PC-3 (cell line): ENCODE measurements at regions not wholly inside any gene's neighbourhood (a gene's known extent, or its start where the extent isn't known, plus 50 kb on each side); places are given as distances from the start of the nearest gene placed in this dataset.
A peak's percentile ranks its signal among the peaks of the same experiment; 100 is the strongest.
"Not testable (repeated sequence)": the region's sequence is repeated elsewhere in the genome, so short reads cannot be mapped to it uniquely, and the experiment has no call there.

Experiments used
- ATAC-seq: fragments of 200-7000 bp; cut with Tn5 transposase; 2 replicates; pipeline ENCODE4 v1.9.1; 2020; ENCODE audit warnings: mild to moderate bottlenecking, moderate library complexity
- BruUV-seq: library from RNA; stranded (reverse); fragments of 400-500 nt; replicated peaks from 2 replicates; lab custom pipeline; 2021; lab: Mats Ljungman, UMichigan
- CTCF ChIA-PET: fragments of 300-600 bp; sonication (Branson Sonifier 250); formaldehyde crosslinking; loops from one replicate; lab custom pipeline; 2022; ENCODE audit warnings: antibody characterized with exemption; lab: Charles Lee
- POLR2A ChIA-PET: fragments of 300-600 bp; sonication (Branson Sonifier 250); formaldehyde crosslinking; loops from one replicate; lab custom pipeline; 2022; ENCODE audit warnings: antibody characterized with exemption; ENCODE audit not compliant: unreplicated experiment; lab: Charles Lee
- DNase-seq: peaks from one replicate; pipeline ENCODE4 v3.0.0-alpha.2; 2015
- H2AFZ ChIP-seq: fragments of 300-600 bp; sonication (generic); 2 replicates; pipeline ENCODE4 v1.6.0; 2016; ENCODE audit warnings: antibody characterized with exemption, low read length
- H3F3A ChIP-seq: fragments of 300-600 bp; sonication (generic); one replicate; pipeline ENCODE4 v1.6.0; 2017; ENCODE audit warnings: antibody characterized with exemption, low read length, control low read depth, mild to moderate bottlenecking; ENCODE audit not compliant: unreplicated experiment
- H3K27ac ChIP-seq: fragments of 300-600 bp; sonication (generic); 2 replicates; pipeline ENCODE4 v1.5.1; 2016; ENCODE audit warnings: mild to moderate bottlenecking, low read length
- H3K27me3 ChIP-seq: fragments of 300-600 bp; sonication (generic); 2 replicates; pipeline ENCODE4 v1.6.1; 2016; ENCODE audit warnings: low read length, mixed read lengths
- H3K36me3 ChIP-seq: fragments of 300-600 bp; sonication (generic); 2 replicates; pipeline ENCODE4 v1.6.1; 2016; ENCODE audit warnings: low read depth, mixed run types, low read length, mixed read lengths
- H3K4me1 ChIP-seq: fragments of 300-600 bp; sonication (generic); 2 replicates; pipeline ENCODE4 v1.5.1; 2016; ENCODE audit warnings: low read length; ENCODE audit not compliant: insufficient read depth
- H3K4me2 ChIP-seq: fragments of 300-600 bp; sonication (generic); 2 replicates; pipeline ENCODE4 v1.6.0; 2016; ENCODE audit warnings: low read length
- H3K4me3 ChIP-seq: fragments of 300-600 bp; sonication (generic); 2 replicates; pipeline ENCODE4 v1.5.1; 2016; ENCODE audit warnings: mild to moderate bottlenecking, low read length, mixed read lengths
- H3K79me2 ChIP-seq: fragments of 300-600 bp; sonication (generic); 2 replicates; pipeline ENCODE4 v1.6.1; 2017; ENCODE audit warnings: low read length, mixed read lengths
- H3K9ac ChIP-seq: fragments of 300-600 bp; sonication (generic); 2 replicates; pipeline ENCODE4 v1.6.0; 2016; ENCODE audit warnings: mild to moderate bottlenecking, low read length
- H3K9me2 ChIP-seq: fragments of 300-600 bp; sonication (generic); replicated peaks from 2 replicates; pipeline ENCODE4 v1.6.1; 2016; ENCODE audit warnings: mixed run types, low read length, mixed read lengths
- H3K9me3 ChIP-seq: fragments of 300-600 bp; sonication (generic); 2 replicates; pipeline ENCODE4 v1.6.1; 2016; ENCODE audit warnings: low read length, mixed read lengths
- H4K20me1 ChIP-seq: fragments of 300-600 bp; sonication (generic); 2 replicates; pipeline ENCODE4 v1.6.1; 2016; ENCODE audit warnings: low read length, mixed read lengths
- EZH2 ChIP-seq: fragments of 300-600 bp; sonication (generic); IDR thresholded peaks from one replicate; pipeline ENCODE4 v1.6.1; 2017; ENCODE audit warnings: antibody characterized with exemption, mild to moderate bottlenecking, low read length; ENCODE audit not compliant: unreplicated experiment
- EZH2phosphoT487 ChIP-seq: fragments of 300-600 bp; sonication (generic); IDR thresholded peaks from 2 replicates; pipeline ENCODE4 v1.6.1; 2018; ENCODE audit warnings: mild to moderate bottlenecking, antibody characterized with exemption, low read length, borderline replicate concordance
- intact Hi-C: fragments of 100-400 bp; cut with micrococcal nuclease; formaldehyde crosslinking; loops from 2 replicates; pipeline ENCODE4 v1.9.0; 2023
- TF ChIP-seq, protein P1 (sequence below): fragments of 300-600 bp; sonication (generic); conservative IDR thresholded peaks from 2 replicates; pipeline ENCODE4 v1.5.1; 2017; ENCODE audit warnings: antibody characterized with exemption, low read depth, mild to moderate bottlenecking, low read length

DNA sequence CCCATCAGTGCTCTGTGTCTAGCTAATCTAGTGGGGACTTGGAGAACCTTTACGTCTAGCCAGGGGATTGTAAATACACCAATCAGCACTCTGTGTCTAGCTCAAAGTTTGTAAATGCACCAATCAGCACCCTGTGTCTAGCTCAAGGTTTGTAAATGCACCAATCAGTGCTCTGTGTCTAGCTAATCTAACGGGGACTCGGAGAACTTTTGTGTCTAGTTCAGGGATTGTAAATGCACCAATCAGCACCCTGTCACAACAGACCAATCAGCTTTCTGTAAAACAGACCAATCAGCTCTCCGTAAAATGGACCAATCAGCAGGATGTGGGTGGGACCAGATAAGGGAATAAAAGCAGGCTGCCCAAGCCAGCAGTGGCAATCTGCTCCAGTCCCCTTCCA lies 268.3 kb upstream of the MKLN1 start:
- H3K9me3 ChIP-seq, POLR2A ChIA-PET, CTCF ChIA-PET, H3K9ac ChIP-seq, H3K36me3 ChIP-seq, H3K4me1 ChIP-seq, H3K4me2 ChIP-seq, H3F3A ChIP-seq, DNase-seq, H3K79me2 ChIP-seq, H3K9me2 ChIP-seq, BruUV-seq, H3K27me3 ChIP-seq, H2AFZ ChIP-seq, intact Hi-C loops, H4K20me1 ChIP-seq, H3K27ac ChIP-seq, ATAC-seq, H3K4me3 ChIP-seq: not testable (repeated sequence)

DNA sequence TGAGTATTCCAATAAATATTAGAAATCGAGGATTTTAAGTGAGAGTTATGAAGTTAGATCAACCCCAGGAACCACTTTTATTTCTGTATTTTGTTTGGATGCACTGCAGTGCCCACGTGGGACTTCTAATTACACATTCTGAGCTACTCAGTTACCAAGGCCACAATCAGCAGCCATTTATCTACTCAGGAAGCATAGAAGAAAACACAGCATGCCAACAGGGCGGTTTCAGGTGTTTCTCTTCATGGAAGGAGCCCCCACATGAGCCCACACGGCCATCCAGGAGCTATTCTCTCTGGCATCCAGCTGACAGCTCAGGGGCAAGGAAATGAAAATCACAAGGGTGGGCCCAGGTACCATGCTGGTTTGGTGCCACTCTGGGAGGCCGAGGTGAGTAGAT lies 266.5 kb upstream of the MKLN1 start:
- Histone ChIP-seq H3K27me3 (no peaks in the 10 kb centered on the region), H3F3A (no peaks in the 10 kb centered on the region), H3K4me1 (no peaks in the 10 kb centered on the region), H3K27ac (no peak overlapping the region), H3K36me3 (no peaks in the 10 kb centered on the region; the same call in 1 of the 2 replicates), H4K20me1 (no peaks in the 10 kb centered on the region), H3K79me2 (peaks cover 10% of the 10 kb centered on the region; the same call in 1 of the 2 replicates), H3K4me3 (no peak overlapping the region), H3K9me2 (no peaks in the 10 kb centered on the region), H2AFZ (no peak overlapping the region), H3K9me3 (no peaks in the 10 kb centered on the region), H3K4me2 (no peak overlapping the region), H3K9ac (no peak overlapping the region)
- ChIA-PET CTCF (no interaction called here), POLR2A (no interaction called here)
- intact Hi-C loops, result no loop called here
- TF ChIP-seq EZH2phosphoT487, result no peak
- ATAC-seq, result no peak
- no peak for DNase-seq
- no TSS peak for BruUV-seq

DNA sequence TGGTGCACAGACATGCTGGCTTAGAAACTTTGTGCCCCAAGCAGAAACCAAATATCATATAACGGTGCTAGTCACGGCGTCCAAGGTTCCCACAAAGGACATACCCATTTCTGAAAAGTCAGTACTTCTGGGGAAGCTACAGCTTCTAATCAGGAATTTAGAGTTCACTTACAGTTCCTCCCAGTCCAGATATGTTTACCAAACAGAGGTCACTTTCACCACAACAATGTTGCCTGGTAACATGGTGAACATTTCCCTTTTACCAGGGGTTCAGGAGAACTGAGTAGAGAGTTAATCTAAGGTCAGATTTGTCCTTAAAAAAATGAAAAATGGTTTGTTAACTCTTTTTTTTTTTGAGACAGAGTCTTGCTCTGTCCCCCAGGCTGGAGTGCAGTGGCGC lies 265.9 kb upstream of the MKLN1 start:
- BruUV-seq, result no TSS peak
- DNase-seq (no peak), ATAC-seq (no peak)
- Histone ChIP-seq H3K36me3 (no peaks in the 10 kb centered on the region; the same call in 1 of the 2 replicates), H4K20me1 (no peaks in the 10 kb centered on the region), H3F3A (no peaks in the 10 kb centered on the region), H2AFZ (no peak overlapping the region), H3K4me3 (no peak overlapping the region), H3K9me3 (no peaks in the 10 kb centered on the region), H3K9me2 (no peaks in the 10 kb centered on the region), H3K79me2 (peaks cover 10% of the 10 kb centered on the region; the same call in 1 of the 2 replicates), H3K4me1 (peaks cover 3% of the 10 kb centered on the region; the same call in 1 of the 2 replicates), H3K9ac (no peak overlapping the region), H3K27ac (no peak overlapping the region), H3K27me3 (no peaks in the 10 kb centered on the region), H3K4me2 (no peak overlapping the region)
- intact Hi-C loops, result no loop called here
- ChIA-PET POLR2A (no interaction called here), CTCF (no interaction called here)
- TF ChIP-seq, protein P1, sequence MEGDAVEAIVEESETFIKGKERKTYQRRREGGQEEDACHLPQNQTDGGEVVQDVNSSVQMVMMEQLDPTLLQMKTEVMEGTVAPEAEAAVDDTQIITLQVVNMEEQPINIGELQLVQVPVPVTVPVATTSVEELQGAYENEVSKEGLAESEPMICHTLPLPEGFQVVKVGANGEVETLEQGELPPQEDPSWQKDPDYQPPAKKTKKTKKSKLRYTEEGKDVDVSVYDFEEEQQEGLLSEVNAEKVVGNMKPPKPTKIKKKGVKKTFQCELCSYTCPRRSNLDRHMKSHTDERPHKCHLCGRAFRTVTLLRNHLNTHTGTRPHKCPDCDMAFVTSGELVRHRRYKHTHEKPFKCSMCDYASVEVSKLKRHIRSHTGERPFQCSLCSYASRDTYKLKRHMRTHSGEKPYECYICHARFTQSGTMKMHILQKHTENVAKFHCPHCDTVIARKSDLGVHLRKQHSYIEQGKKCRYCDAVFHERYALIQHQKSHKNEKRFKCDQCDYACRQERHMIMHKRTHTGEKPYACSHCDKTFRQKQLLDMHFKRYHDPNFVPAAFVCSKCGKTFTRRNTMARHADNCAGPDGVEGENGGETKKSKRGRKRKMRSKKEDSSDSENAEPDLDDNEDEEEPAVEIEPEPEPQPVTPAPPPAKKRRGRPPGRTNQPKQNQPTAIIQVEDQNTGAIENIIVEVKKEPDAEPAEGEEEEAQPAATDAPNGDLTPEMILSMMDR, result no peak
- TF ChIP-seq EZH2phosphoT487 (no peak), EZH2 (no peak)

DNA sequence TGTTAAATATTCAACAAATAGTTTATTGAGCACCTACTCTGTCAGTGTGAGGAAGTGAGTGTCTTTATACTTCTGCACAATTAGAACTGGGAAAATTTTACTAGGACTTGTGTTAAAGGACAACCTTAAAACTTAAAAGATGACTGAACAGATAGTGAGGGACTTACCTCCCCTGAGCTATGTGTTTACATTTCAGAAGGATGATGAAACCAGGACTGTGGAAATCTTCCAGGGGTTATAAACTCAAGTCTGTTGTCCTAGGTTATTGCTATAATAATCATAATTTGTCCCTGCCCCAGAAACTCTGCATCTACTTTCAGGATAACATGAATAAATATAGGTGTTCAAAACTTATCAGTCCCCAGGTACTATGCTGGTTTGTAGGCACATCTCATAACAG lies 261.0 kb upstream of the MKLN1 start:
- H3K4me3 ChIP-seq, result no peak overlapping the region
- H3K36me3 ChIP-seq, result peaks cover 5% of the 10 kb centered on the region; the same call in 1 of the 2 replicates
- ATAC-seq (peak; percentile 44), DNase-seq (peak; percentile 36)
- H3F3A ChIP-seq, result no peaks in the 10 kb centered on the region
- H4K20me1 ChIP-seq, result no peaks in the 10 kb centered on the region
- POLR2A ChIA-PET, result interaction anchor here (0.5 kb wide), 1 partner anchor 157 kb away, joined by 3 read pairs; no protein-coding TSS in a partner anchor
- CTCF ChIA-PET, result no interaction called here
- H3K4me1 ChIP-seq, result peaks cover 8% of the 10 kb centered on the region; the same call in 1 of the 2 replicates
- no peak overlapping the region for H3K9ac ChIP-seq
- H3K4me2 ChIP-seq, result no peak overlapping the region
- BruUV-seq, result no TSS peak
- no peaks in the 10 kb centered on the region for H3K9me2 ChIP-seq
- H3K27ac ChIP-seq, result no peak overlapping the region
- no peak overlapping the region for H2AFZ ChIP-seq
- TF ChIP-seq, protein P1, result no peak
- TF ChIP-seq EZH2phosphoT487 (no peak), EZH2 (no peak)
- peaks cover 9% of the 10 kb centered on the region; the same call in 1 of the 2 replicates for H3K79me2 ChIP-seq
- no peaks in the 10 kb centered on the region for H3K9me3 ChIP-seq
- H3K27me3 ChIP-seq, result no peaks in the 10 kb centered on the region
- intact Hi-C loops, result loop anchor here (5.0 kb wide), 1 partner anchor 131 kb away; no protein-coding TSS in a partner anchor
